K562 (cell line): ENCODE measurements at regions not wholly inside any gene's neighbourhood (a gene's known extent, or its start where the extent isn't known, plus 50 kb on each side); places are given as distances from the start of the nearest gene placed in this dataset.

Source experiments
- ATAC-seq: fragments of 200-7000 bp; cut with Tn5 transposase; 3 replicates; pipeline ENCODE4 v1.9.1; 2020; ENCODE audit warnings: moderate library complexity
- BruUV-seq: library from RNA; stranded (reverse); fragments of 400-500 nt; replicated peaks from 2 replicates; lab custom pipeline; 2021; lab: Mats Ljungman, UMichigan
- CTCF ChIA-PET: fragments of 300-600 bp; formaldehyde crosslinking; extraction: SDS; loops from one replicate; lab custom pipeline; 2021; ENCODE audit warnings: low intra/inter-chr PET ratio; lab: Yijun Ruan, JAX
- POLR2A ChIA-PET: fragments of 300-600, 350-650 bp; sonication (Branson Sonifier 250); formaldehyde crosslinking; extraction: SDS; loops from one replicate; lab custom pipeline; 2021; ENCODE audit warnings: antibody characterized with exemption, inconsistent platforms; lab: Yijun Ruan, JAX
- DNase-seq, 4 experiments: peaks; one replicate each; pipeline versions ENCODE4 v3.0.0 to v3.0.0-alpha.2; 2011 to 2018; ENCODE audit warnings: low spot score in 3 of 4, mixed read lengths in 3 of 4; ENCODE audit errors: extremely low read depth in 1 of 4
- FAIRE-seq: peaks from 2 replicates; lab custom pipeline; 2011; peaks lifted over from hg19 to GRCh38; lab: Jason Lieb, UNC
- H2AFZ ChIP-seq: 2 replicates; pipeline ENCODE4 v1.6.0; 2011; ENCODE audit warnings: low read depth, low read length, control low read depth, inconsistent platforms
- H3K27ac ChIP-seq: fragments of 200-600 bp; 3 replicates; pipeline ENCODE4 v1.8.0; 2011; ENCODE audit warnings: low read depth, mild to moderate bottlenecking, control low read depth, inconsistent platforms, low read length, moderate library complexity, mixed read lengths; ENCODE audit errors: extremely low read depth
- H3K27me3 ChIP-seq, 2 experiments: fragments of 300-600 bp in 1 of 2; 2 replicates in 1 of 2; 3 replicates in 1 of 2; pipeline versions ENCODE4 v1.6.0 to v1.8.0; 2011; ENCODE audit warnings: inconsistent platforms in 2 of 2, low read length in 2 of 2, mild to moderate bottlenecking in 1 of 2, mixed read lengths in 1 of 2, moderate library complexity in 1 of 2; ENCODE audit not compliant: control insufficient read depth in 2 of 2, insufficient read depth in 2 of 2
- H3K36me3 ChIP-seq: fragments of 300-600 bp; 3 replicates; pipeline ENCODE4 v1.8.0; 2011; ENCODE audit warnings: mild to moderate bottlenecking, low read length, inconsistent platforms; ENCODE audit not compliant: control insufficient read depth, insufficient read depth
- H3K4me1 ChIP-seq, 2 experiments: fragments of 200-600 bp in 1 of 2; replicated peaks in 1 of 2; 2 replicates in 1 of 2; 3 replicates in 1 of 2; pipeline versions ENCODE4 v1.5.1 to v1.8.0; 2011; ENCODE audit warnings: inconsistent platforms in 2 of 2, low read length in 2 of 2, mild to moderate bottlenecking in 1 of 2, mixed read lengths in 1 of 2, moderate library complexity in 1 of 2; ENCODE audit not compliant: control insufficient read depth in 2 of 2, insufficient read depth in 2 of 2
- H3K4me2 ChIP-seq: 2 replicates; pipeline ENCODE4 v1.6.1; 2011; ENCODE audit warnings: low read length, control low read depth, inconsistent platforms, mixed read lengths; ENCODE audit not compliant: insufficient read depth
- H3K4me3 ChIP-seq: fragments of 200-600 bp; sonication (generic), shearing (Covaris generic); 2 replicates; pipeline ENCODE4 v1.5.1; 2016; ENCODE audit warnings: control low read depth, inconsistent platforms
- H3K79me2 ChIP-seq: fragments of 200-600 bp; 3 replicates; pipeline ENCODE4 v1.8.0; 2011; ENCODE audit warnings: low read length, inconsistent platforms; ENCODE audit not compliant: control insufficient read depth, insufficient read depth
- H3K9ac ChIP-seq, 2 experiments: 2 replicates each; pipeline versions ENCODE4 v1.6.0 to v1.6.1; 2011; ENCODE audit warnings: low read depth in 2 of 2, low read length in 2 of 2, control low read depth in 1 of 2, inconsistent platforms in 1 of 2, mild to moderate bottlenecking in 1 of 2, mixed read lengths in 1 of 2; ENCODE audit not compliant: insufficient read depth in 1 of 2
- H3K9me1 ChIP-seq: one replicate; pipeline ENCODE4 v1.6.0; 2011; ENCODE audit warnings: inconsistent platforms, mild to moderate bottlenecking, low read length, moderate library complexity; ENCODE audit not compliant: control insufficient read depth, insufficient read depth
- H3K9me3 ChIP-seq: replicated peaks from 2 replicates; pipeline ENCODE4 v1.5.1; 2011; ENCODE audit warnings: low read depth, low read length, inconsistent platforms; ENCODE audit not compliant: control insufficient read depth, insufficient read depth
- H4K20me1 ChIP-seq: replicated peaks from 2 replicates; pipeline ENCODE4 v1.6.1; 2011; ENCODE audit warnings: low read length, inconsistent platforms, mixed read lengths; ENCODE audit not compliant: control insufficient read depth, insufficient read depth
- PHTF2 ChIP-seq: fragments of 250-450 bp; sonication (Bioruptor Pico); IDR thresholded peaks from 2 replicates; pipeline ENCODE4 v1.5.0; 2021; ENCODE audit warnings: mild to moderate bottlenecking
- PRPF4 ChIP-seq: fragments of 200-400 bp; formaldehyde crosslinking; IDR thresholded peaks from one replicate; pipeline ENCODE4 v1.6.1; 2017; ENCODE audit warnings: low read length, low read depth, mild to moderate bottlenecking; ENCODE audit not compliant: insufficient read depth, poor library complexity, severe bottlenecking
- WGBS: fragments of 100-300 bp; shearing (Covaris generic); methylation state at CpG from one replicate; pipeline ENCODE4 v1.1.6; 2016; ENCODE audit warnings: low coverage, mixed read lengths; ENCODE audit not compliant: insufficient coverage; ENCODE audit errors: missing lambda C conversion rate; 5-methylcytosine and 5-hydroxymethylcytosine counted together
- in situ Hi-C: fragments of 300-500 bp; cut with MboI; formaldehyde crosslinking; loops from 4 replicates; pipeline ENCODE4 v1.15.0; 2018; ENCODE audit warnings: inconsistent platforms, mixed read lengths
- intact Hi-C: fragments of 100-400 bp; cut with micrococcal nuclease; formaldehyde crosslinking; loops from 2 replicates; pipeline ENCODE4 v1.14.2; 2022
- TF ChIP-seq, protein P1 (sequence below), 2 experiments: fragments of 450-650 bp in 1 of 2; sonication (generic) in 1 of 2; formaldehyde crosslinking in 1 of 2; IDR thresholded peaks in 1 of 2; conservative IDR thresholded peaks in 1 of 2; 2 replicates each; pipeline versions ENCODE4 v1.6.1 to v1.8.1; 2016 to 2023; ENCODE audit warnings: mild to moderate bottlenecking in 2 of 2, moderate library complexity in 2 of 2, inconsistent platforms in 1 of 2, missing genetic modification reagents in 1 of 2

DNA sequence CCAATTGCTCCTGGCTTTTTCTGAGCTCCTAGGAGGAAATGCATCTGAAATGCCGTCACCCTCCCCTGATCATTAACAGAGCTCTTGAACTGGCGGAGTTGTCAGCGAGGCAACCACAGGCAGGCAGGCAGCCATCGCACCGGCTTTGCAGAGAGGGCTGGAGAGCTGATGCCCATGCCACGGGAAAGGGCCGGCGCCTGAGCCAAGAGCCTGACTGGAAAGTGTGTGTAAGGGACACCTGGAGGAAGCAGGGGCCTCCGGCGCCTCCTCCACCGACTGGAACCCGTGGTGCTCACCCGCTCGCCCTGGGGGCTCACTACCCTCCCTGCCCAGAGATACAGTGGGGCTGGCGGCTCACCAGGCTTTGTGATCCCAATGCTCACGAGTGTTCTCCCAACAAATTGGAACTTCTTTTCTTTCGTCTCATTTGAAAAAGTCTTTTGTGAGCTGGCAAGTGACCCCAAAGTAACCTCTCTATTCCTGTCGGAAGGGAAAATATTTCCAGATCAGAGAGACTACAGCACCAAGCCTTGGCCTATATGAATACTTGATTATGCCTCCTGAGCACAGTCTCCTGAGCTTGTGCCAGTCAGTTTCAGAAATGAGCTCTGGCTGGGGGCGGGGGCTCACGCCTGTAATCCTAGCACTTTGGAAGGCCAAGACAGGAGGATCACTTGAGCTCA is 97.7 kb upstream of the SLC25A33 start (continued):
- TF ChIP-seq PHTF2 (CRISPR knock-in tag): no peak

DNA sequence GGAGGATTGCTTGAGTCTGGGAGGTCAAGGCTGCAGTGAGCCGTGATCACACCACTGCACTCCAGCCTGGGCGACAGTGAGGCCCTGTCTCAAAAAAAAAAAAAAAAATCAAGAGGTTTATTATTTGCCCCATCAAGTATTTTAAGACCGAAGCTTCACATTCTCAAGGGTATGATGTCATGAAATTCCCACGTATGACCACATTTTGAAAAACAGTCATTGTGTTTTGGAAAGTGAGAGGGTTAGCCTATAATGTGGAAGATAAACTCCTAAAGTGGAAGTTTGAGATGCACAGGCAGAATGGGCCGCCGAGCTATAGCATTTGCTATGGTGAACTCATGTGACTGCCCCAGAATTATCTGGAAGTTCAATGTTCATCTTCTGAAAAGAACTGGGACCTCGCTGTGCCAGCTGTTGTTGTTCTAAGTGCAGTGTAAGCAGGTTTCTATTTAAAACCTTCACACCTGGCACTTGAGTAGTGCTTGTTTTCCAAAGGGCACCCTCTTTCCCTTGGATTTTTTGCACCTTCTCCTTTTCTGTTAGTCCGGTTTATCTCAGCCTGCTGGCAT is 96.9 kb upstream of the SLC25A33 start:
- Histone ChIP-seq H3K9ac (no peak overlapping the region), H3K36me3 (no peaks in the 10 kb centered on the region), H3K4me2 (no peak overlapping the region), H3K4me3 (no peak overlapping the region), H3K9me1 (no peaks in the 10 kb centered on the region), H3K27ac (no peak overlapping the region), H3K79me2 (no peaks in the 10 kb centered on the region), H4K20me1 (no peaks in the 10 kb centered on the region; the same call in 1 of the 2 replicates), H2AFZ (no peak overlapping the region), H3K27me3 (peaks cover 47 to 83% of the 10 kb centered on the region in 2 experiments), H3K4me1 (peaks cover 5% of the 10 kb centered on the region in 2 experiments; a peak in 4 of 5 replicates), H3K9me3 (no peaks in the 10 kb centered on the region)
- CTCF ChIA-PET: no interaction called here
- in situ Hi-C loops (no loop called here), intact Hi-C loops (no loop called here)
- WGBS: 12% methylated on average over 8 of the region's 8 CpGs
- BruUV-seq: no TSS peak
- DNase-seq (no peak), FAIRE-seq (no peak), ATAC-seq (no peak)
- TF ChIP-seq PRPF4: no peak
- TF ChIP-seq, protein P1, sequence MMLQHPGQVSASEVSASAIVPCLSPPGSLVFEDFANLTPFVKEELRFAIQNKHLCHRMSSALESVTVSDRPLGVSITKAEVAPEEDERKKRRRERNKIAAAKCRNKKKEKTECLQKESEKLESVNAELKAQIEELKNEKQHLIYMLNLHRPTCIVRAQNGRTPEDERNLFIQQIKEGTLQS (IDR thresholded peaks at IDR 0.05): 0 out of 2 replicates have a peak, but pooled peaks have one; percentile 14
- TF ChIP-seq, protein P1 (CRISPR knock-in tag; conservative IDR thresholded peaks at IDR 0.05): no peak
- POLR2A ChIA-PET: no interaction called here
